ENCODE measurements at regions not wholly inside any gene's neighbourhood (a gene's known extent, or its start where the extent isn't known, plus 50 kb on each side); places are given as distances from the start of the nearest gene placed in this dataset.
"Not testable (repeated sequence)": the region's sequence is repeated elsewhere in the genome, so short reads cannot be mapped to it uniquely, and the experiment has no call there.

GRCh38 chr5:40202814-40203440 lies 476.8 kb upstream of the PTGER4 start:
- CTCF ChIA-PET, result no interaction called here
- Histone ChIP-seq H3K27ac (ENCODE audit: low read depth, low read length) (no peak overlapping the region), H3K9me3 (ENCODE audit: control insufficient read depth, insufficient read depth, low read length) (no peaks in the 10 kb centered on the region), H3K27me3 (ENCODE audit: control insufficient read depth, insufficient read depth, low read length) (no peaks in the 10 kb centered on the region), H3K4me3 (ENCODE audit: low read depth, low read length) (no peak overlapping the region)
- no peak for DNase-seq (ENCODE audit: low read depth, low spot score)
- POLR2A ChIA-PET, result no interaction called here
- TF ChIP-seq CTCF (IDR thresholded peaks at IDR 0.05; ENCODE audit: low read depth, low read length), result no peak

GRCh38 chr5:40198736-40199135 lies 481.0 kb upstream of the PTGER4 start:
- ChIA-PET CTCF (no interaction called here), POLR2A (no interaction called here)
- DNase-seq (ENCODE audit: low read depth, low spot score), result no peak
- TF ChIP-seq CTCF (IDR thresholded peaks at IDR 0.05; ENCODE audit: low read depth, low read length), result no peak
- no peak overlapping the region for H3K27ac ChIP-seq (ENCODE audit: low read depth, low read length)
- no peak overlapping the region for H3K4me3 ChIP-seq (ENCODE audit: low read depth, low read length)
- no peaks in the 10 kb centered on the region for H3K27me3 ChIP-seq (ENCODE audit: control insufficient read depth, insufficient read depth, low read length)
- no peaks in the 10 kb centered on the region for H3K9me3 ChIP-seq (ENCODE audit: control insufficient read depth, insufficient read depth, low read length)

DNA sequence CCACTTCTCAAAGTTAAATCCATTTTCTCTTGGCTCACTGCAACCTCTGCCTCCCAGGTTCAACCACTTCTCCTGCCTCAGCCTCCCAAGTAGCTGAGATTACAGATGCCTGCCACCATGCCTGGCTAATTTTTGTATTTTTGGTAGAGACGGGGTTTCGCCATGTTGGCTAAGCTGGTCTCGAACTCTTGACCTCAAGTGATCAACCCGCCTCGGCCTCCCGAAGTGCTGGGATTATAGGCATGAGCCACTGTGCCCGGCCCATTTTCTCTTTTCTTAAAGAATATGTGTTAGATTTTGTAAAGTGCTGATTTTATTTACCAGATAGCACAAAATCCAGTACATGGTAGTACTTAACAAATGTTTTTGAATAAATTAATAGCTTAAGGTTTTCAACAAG lies 484.1 kb upstream of the PTGER4 start:
- DNase-seq (ENCODE audit: low read depth, low spot score); H3K9me3 ChIP-seq (ENCODE audit: control insufficient read depth, insufficient read depth, low read length); POLR2A ChIA-PET; H3K27me3 ChIP-seq (ENCODE audit: control insufficient read depth, insufficient read depth, low read length); H3K27ac ChIP-seq (ENCODE audit: low read depth, low read length); H3K4me3 ChIP-seq (ENCODE audit: low read depth, low read length); CTCF ChIA-PET: not testable (repeated sequence)

- no peak overlapping the region for H3K27ac ChIP-seq (ENCODE audit: low read depth, low read length)
- no peaks in the 10 kb centered on the region for H3K9me3 ChIP-seq (ENCODE audit: control insufficient read depth, insufficient read depth, low read length)
- H3K27me3 ChIP-seq (ENCODE audit: control insufficient read depth, insufficient read depth, low read length), result no peaks in the 10 kb centered on the region
- no peak overlapping the region for H3K4me3 ChIP-seq (ENCODE audit: low read depth, low read length)
- DNase-seq (ENCODE audit: low read depth, low spot score), result no peak
- POLR2A ChIA-PET, result no interaction called here
- CTCF ChIA-PET, result no interaction called here
- no peak for TF ChIP-seq CTCF (IDR thresholded peaks at IDR 0.05; ENCODE audit: low read depth, low read length)
Measured at GRCh38 chr5:40191150-40191549, 488.6 kb upstream of the PTGER4 start.

DNA sequence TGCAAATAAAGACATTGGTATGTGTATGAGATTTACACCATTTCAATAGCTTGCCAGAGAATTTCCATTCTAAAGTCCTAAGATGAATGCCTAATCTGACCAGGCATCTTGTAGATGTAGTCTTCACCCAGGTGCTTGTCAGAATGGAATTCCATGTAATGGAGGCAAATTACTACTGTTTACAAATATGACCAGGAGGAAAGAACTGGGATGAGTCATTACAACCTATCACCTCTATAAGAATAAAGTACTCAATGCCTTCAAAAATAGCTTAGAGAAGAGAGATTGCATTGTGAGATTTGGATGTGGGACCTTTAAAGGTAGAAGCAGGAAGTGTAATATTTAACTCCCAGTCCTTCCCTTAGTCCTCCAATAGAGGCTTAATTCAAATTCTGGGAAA lies 507.0 kb upstream of the PTGER4 start:
- no peak for TF ChIP-seq CTCF (IDR thresholded peaks at IDR 0.05; ENCODE audit: low read depth, low read length)
- no peak overlapping the region for H3K4me3 ChIP-seq (ENCODE audit: low read depth, low read length)
- H3K9me3 ChIP-seq (ENCODE audit: control insufficient read depth, insufficient read depth, low read length), result no peaks in the 10 kb centered on the region
- H3K27ac ChIP-seq (ENCODE audit: low read depth, low read length), result no peak overlapping the region
- DNase-seq (ENCODE audit: low read depth, low spot score), result no peak
- no peaks in the 10 kb centered on the region for H3K27me3 ChIP-seq (ENCODE audit: control insufficient read depth, insufficient read depth, low read length)
- ChIA-PET POLR2A (interaction anchor here (0.5 kb wide), 1 partner anchor 541 kb away, joined by 5 read pairs; no protein-coding TSS in a partner anchor), CTCF (no interaction called here)

DNA sequence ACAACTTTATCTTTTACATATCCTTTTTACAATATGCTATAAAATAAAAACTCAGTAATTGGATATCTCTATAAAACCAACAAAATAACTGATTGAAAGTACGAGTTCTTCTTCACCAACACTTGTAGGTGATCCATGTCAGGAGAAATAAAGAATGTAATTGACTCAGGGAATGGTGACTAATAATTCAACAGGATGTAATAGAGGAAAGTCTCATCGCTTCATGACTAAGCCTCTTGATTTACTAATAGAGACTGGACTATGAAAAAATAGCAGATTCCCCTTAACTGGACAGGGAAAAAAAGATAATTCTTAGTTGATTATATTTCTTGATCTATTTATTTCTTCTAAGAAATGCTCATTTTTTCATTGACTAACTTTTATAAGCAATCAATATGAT lies 507.7 kb upstream of the PTGER4 start:
- POLR2A ChIA-PET, result no interaction called here
- TF ChIP-seq CTCF (IDR thresholded peaks at IDR 0.05; ENCODE audit: low read depth, low read length), result no peak
- no peaks in the 10 kb centered on the region for H3K9me3 ChIP-seq (ENCODE audit: control insufficient read depth, insufficient read depth, low read length)
- H3K27ac ChIP-seq (ENCODE audit: low read depth, low read length), result no peak overlapping the region
- CTCF ChIA-PET, result no interaction called here
- DNase-seq (ENCODE audit: low read depth, low spot score), result peak; percentile 13
- H3K27me3 ChIP-seq (ENCODE audit: control insufficient read depth, insufficient read depth, low read length), result no peaks in the 10 kb centered on the region
- H3K4me3 ChIP-seq (ENCODE audit: low read depth, low read length), result no peak overlapping the region

All from AG04450 (cell line).